ENCODE measurements at regions not wholly inside any gene's neighbourhood (a gene's known extent, or its start where the extent isn't known, plus 50 kb on each side); places are given as distances from the start of the nearest gene placed in this dataset.
A peak's percentile ranks its signal among the peaks of the same experiment; 100 is the strongest.

- Histone ChIP-seq H3K4me3 (ENCODE audit: low read depth in 1 of 3, low read length in 3 of 3) (no peak overlapping the region), H3K36me3 (ENCODE audit: control insufficient read depth in 4 of 4, insufficient read depth in 3 of 4, low read depth in 1 of 4, low read length in 3 of 4) (no peaks in the 10 kb centered on the region), H3K27ac (ENCODE audit: low read depth in 1 of 2, low read length in 2 of 2) (no peak overlapping the region), H3K9ac (ENCODE audit: low read depth in 1 of 2, low read length in 2 of 2) (no peak overlapping the region), H3K27me3 (ENCODE audit: control insufficient read depth in 4 of 4, insufficient read depth in 4 of 4, low read length in 3 of 4) (no peaks in the 10 kb centered on the region), H3K9me3 (ENCODE audit: control insufficient read depth in 4 of 4, low read length in 3 of 4) (no peaks in the 10 kb centered on the region), H3K4me1 (ENCODE audit: control insufficient read depth in 4 of 4, insufficient read depth in 4 of 4, low read length in 3 of 4) (no peaks in the 10 kb centered on the region)
- DNase-seq (ENCODE audit: low spot score) = no peak
- 78% methylated on average over 5 of the region's 5 CpGs for WGBS
- TF ChIP-seq SP1 (IDR thresholded peaks at IDR 0.05) = no peak
- no peak for TF ChIP-seq RXRA (IDR thresholded peaks at IDR 0.05)
- TF ChIP-seq NR2F2 (IDR thresholded peaks at IDR 0.05) = no peak
- TF ChIP-seq, protein P1, sequence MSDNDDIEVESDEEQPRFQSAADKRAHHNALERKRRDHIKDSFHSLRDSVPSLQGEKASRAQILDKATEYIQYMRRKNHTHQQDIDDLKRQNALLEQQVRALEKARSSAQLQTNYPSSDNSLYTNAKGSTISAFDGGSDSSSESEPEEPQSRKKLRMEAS (IDR thresholded peaks at IDR 0.05) = no peak
- no peak for TF ChIP-seq YY1 (IDR thresholded peaks at IDR 0.05)
- TF ChIP-seq FOXA1 (IDR thresholded peaks at IDR 0.05) = no peak
- TF ChIP-seq TAF1 (conservative IDR thresholded peaks at IDR 0.05) = no peak
- TF ChIP-seq JUND (IDR thresholded peaks at IDR 0.05) = no peak
- no peak for TF ChIP-seq HNF4A (conservative IDR thresholded peaks at IDR 0.05)
- no peak for TF ChIP-seq CTCF (IDR thresholded peaks at IDR 0.05; ENCODE audit: low read depth, low read length, missing input control)
- no peak for TF ChIP-seq ATF3 (IDR thresholded peaks at IDR 0.05)
- TF ChIP-seq, protein P2, sequence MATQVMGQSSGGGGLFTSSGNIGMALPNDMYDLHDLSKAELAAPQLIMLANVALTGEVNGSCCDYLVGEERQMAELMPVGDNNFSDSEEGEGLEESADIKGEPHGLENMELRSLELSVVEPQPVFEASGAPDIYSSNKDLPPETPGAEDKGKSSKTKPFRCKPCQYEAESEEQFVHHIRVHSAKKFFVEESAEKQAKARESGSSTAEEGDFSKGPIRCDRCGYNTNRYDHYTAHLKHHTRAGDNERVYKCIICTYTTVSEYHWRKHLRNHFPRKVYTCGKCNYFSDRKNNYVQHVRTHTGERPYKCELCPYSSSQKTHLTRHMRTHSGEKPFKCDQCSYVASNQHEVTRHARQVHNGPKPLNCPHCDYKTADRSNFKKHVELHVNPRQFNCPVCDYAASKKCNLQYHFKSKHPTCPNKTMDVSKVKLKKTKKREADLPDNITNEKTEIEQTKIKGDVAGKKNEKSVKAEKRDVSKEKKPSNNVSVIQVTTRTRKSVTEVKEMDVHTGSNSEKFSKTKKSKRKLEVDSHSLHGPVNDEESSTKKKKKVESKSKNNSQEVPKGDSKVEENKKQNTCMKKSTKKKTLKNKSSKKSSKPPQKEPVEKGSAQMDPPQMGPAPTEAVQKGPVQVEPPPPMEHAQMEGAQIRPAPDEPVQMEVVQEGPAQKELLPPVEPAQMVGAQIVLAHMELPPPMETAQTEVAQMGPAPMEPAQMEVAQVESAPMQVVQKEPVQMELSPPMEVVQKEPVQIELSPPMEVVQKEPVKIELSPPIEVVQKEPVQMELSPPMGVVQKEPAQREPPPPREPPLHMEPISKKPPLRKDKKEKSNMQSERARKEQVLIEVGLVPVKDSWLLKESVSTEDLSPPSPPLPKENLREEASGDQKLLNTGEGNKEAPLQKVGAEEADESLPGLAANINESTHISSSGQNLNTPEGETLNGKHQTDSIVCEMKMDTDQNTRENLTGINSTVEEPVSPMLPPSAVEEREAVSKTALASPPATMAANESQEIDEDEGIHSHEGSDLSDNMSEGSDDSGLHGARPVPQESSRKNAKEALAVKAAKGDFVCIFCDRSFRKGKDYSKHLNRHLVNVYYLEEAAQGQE (IDR thresholded peaks at IDR 0.05) = no peak
- TF ChIP-seq, protein P3, sequence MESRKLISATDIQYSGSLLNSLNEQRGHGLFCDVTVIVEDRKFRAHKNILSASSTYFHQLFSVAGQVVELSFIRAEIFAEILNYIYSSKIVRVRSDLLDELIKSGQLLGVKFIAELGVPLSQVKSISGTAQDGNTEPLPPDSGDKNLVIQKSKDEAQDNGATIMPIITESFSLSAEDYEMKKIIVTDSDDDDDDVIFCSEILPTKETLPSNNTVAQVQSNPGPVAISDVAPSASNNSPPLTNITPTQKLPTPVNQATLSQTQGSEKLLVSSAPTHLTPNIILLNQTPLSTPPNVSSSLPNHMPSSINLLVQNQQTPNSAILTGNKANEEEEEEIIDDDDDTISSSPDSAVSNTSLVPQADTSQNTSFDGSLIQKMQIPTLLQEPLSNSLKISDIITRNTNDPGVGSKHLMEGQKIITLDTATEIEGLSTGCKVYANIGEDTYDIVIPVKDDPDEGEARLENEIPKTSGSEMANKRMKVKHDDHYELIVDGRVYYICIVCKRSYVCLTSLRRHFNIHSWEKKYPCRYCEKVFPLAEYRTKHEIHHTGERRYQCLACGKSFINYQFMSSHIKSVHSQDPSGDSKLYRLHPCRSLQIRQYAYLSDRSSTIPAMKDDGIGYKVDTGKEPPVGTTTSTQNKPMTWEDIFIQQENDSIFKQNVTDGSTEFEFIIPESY (IDR thresholded peaks at IDR 0.05) = no peak
- TF ChIP-seq GABPA (IDR thresholded peaks at IDR 0.05 in 1 of 2, conservative IDR thresholded peaks at IDR 0.05 in 1 of 2) = no peak
- TF ChIP-seq FOXA2 (IDR thresholded peaks at IDR 0.05) = no peak
- TF ChIP-seq EGR1 (IDR thresholded peaks at IDR 0.05; ENCODE audit: low read depth in 2 of 2) = no peak
- no peak for TF ChIP-seq HNF4G (IDR thresholded peaks at IDR 0.05)
Measured at GRCh38 chr10:60555700-60556099, 166.0 kb upstream of the ANK3 start.

DNA sequence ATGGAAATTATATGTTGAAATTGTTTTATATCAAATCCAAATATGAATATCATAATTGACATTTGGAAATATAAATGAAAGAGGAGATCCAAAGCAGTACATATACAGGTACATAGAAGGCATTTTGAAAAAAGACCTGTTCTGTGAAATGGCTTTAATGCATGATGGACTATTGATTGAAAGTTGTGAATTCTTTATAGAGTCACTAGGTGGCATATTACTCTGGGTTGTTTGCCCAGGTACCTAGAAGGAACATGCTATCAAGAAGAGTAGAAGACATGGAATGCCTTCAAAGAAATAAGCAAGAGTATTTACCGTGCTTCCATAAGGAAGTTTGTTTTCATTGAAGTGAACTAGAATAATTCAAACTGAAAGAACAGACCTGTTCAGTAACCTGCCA lies 160.0 kb upstream of the ANK3 start:
- Histone ChIP-seq H3K4me3 (ENCODE audit: low read depth in 1 of 3, low read length in 3 of 3) (no peak overlapping the region), H3K9me3 (ENCODE audit: control insufficient read depth in 4 of 4, low read length in 3 of 4) (no peaks in the 10 kb centered on the region)
- TF ChIP-seq YY1 (IDR thresholded peaks at IDR 0.05) (no peak), GABPA (IDR thresholded peaks at IDR 0.05 in 1 of 2, conservative IDR thresholded peaks at IDR 0.05 in 1 of 2) (no peak), EGR1 (IDR thresholded peaks at IDR 0.05; ENCODE audit: low read depth in 2 of 2) (no peak), HNF4A (conservative IDR thresholded peaks at IDR 0.05) (no peak), CTCF (IDR thresholded peaks at IDR 0.05; ENCODE audit: low read depth, low read length, missing input control) (peak; percentile 37), FOXA2 (IDR thresholded peaks at IDR 0.05) (no peak), NR2F2 (IDR thresholded peaks at IDR 0.05) (no peak), JUND (IDR thresholded peaks at IDR 0.05) (no peak), HNF4G (IDR thresholded peaks at IDR 0.05) (no peak), SP1 (IDR thresholded peaks at IDR 0.05) (no peak), RAD21 (IDR thresholded peaks at IDR 0.05) (peak; percentile 82 to 85)

More for the DNA sequence above, 160.0 kb upstream of the ANK3 start:
- WGBS = 30% methylated on average over 1 of the region's 1 CpG
- Histone ChIP-seq H3K9ac (ENCODE audit: low read depth in 1 of 2, low read length in 2 of 2) (no peak overlapping the region), H3K27ac (ENCODE audit: low read depth in 1 of 2, low read length in 2 of 2) (no peak overlapping the region), H3K36me3 (ENCODE audit: control insufficient read depth in 4 of 4, insufficient read depth in 3 of 4, low read depth in 1 of 4, low read length in 3 of 4) (no peaks in the 10 kb centered on the region), H3K27me3 (ENCODE audit: control insufficient read depth in 4 of 4, insufficient read depth in 4 of 4, low read length in 3 of 4) (no peaks in the 10 kb centered on the region), H3K4me1 (ENCODE audit: control insufficient read depth in 4 of 4, insufficient read depth in 4 of 4, low read length in 3 of 4) (no peaks in the 10 kb centered on the region)
- no peak for DNase-seq (ENCODE audit: low spot score)

All from liver (tissue), 8 donors.